ENCODE measurements at regions not wholly inside any gene's neighbourhood (a gene's known extent, or its start where the extent isn't known, plus 50 kb on each side); places are given as distances from the start of the nearest gene placed in this dataset.

GRCh38 chr6:89023591-89024441 is 56.7 kb upstream of the PNRC1 start:
- Mint-ChIP-seq H3K27ac (no peak overlapping the region), H3K9me3 (no peaks in the 10 kb centered on the region), H3K27me3 (no peaks in the 10 kb centered on the region), H3K4me1 (ENCODE audit: low read depth) (no peaks in the 10 kb centered on the region), H3K4me3 (no peak overlapping the region), H3K36me3 (ENCODE audit: low read depth) (no peaks in the 10 kb centered on the region)
- no peak for TF ChIP-seq CTCF (IDR thresholded peaks at IDR 0.05)
- CTCF ChIA-PET = interaction anchor here (2.6 kb wide), 1 partner anchor 41 kb away, joined by 7 read pairs; no protein-coding TSS in a partner anchor
- intact Hi-C loops (cut with micrococcal nuclease) = no loop called here
- POLR2A ChIA-PET = no interaction called here
- no peak for DNase-seq
- no peak for ATAC-seq

GRCh38 chr6:89022798-89023197 is 57.8 kb upstream of the PNRC1 start:
- ATAC-seq (no peak), DNase-seq (no peak)
- intact Hi-C loops (cut with micrococcal nuclease) = no loop called here
- ChIA-PET CTCF (interaction anchor here (2.2 to 2.6 kb wide), 2 partner anchors 11 to 40 kb away, joined by 4 to 7 read pairs; no protein-coding TSS in a partner anchor), POLR2A (no interaction called here)
- Mint-ChIP-seq H3K4me1 (ENCODE audit: low read depth) (no peaks in the 10 kb centered on the region), H3K36me3 (ENCODE audit: low read depth) (no peaks in the 10 kb centered on the region), H3K4me3 (no peak overlapping the region), H3K27me3 (no peaks in the 10 kb centered on the region), H3K9me3 (no peaks in the 10 kb centered on the region), H3K27ac (no peak overlapping the region)
- TF ChIP-seq CTCF (IDR thresholded peaks at IDR 0.05) = no peak

- ChIA-PET POLR2A (no interaction called here), CTCF (interaction anchor here (1.3 to 2.6 kb wide), 3 partner anchors 10 to 58 kb away, joined by 4 to 7 read pairs (median 4); no protein-coding TSS in a partner anchor)
- H3K27ac Mint-ChIP-seq = no peak overlapping the region
- intact Hi-C loops (cut with micrococcal nuclease) = no loop called here
- ATAC-seq = no peak
- DNase-seq = no peak
- no peaks in the 10 kb centered on the region for H3K9me3 Mint-ChIP-seq
- no peak for TF ChIP-seq CTCF (IDR thresholded peaks at IDR 0.05)
- H3K36me3 Mint-ChIP-seq (ENCODE audit: low read depth) = no peaks in the 10 kb centered on the region
- H3K27me3 Mint-ChIP-seq = no peaks in the 10 kb centered on the region
- H3K4me3 Mint-ChIP-seq = no peak overlapping the region
- H3K4me1 Mint-ChIP-seq (ENCODE audit: low read depth) = no peaks in the 10 kb centered on the region
Observed at GRCh38 chr6:89021629-89022028, 58.2 kb upstream of the RNGTT start.

- POLR2A ChIA-PET = no interaction called here
- intact Hi-C loops (cut with micrococcal nuclease) = no loop called here
- H3K9me3 Mint-ChIP-seq = peaks cover 4% of the 10 kb centered on the region
- H3K4me3 Mint-ChIP-seq = no peak overlapping the region
- H3K27me3 Mint-ChIP-seq = no peaks in the 10 kb centered on the region
- CTCF ChIA-PET = no interaction called here
- TF ChIP-seq CTCF (IDR thresholded peaks at IDR 0.05) = no peak
- ATAC-seq (no peak), DNase-seq (no peak)
- H3K36me3 Mint-ChIP-seq (ENCODE audit: low read depth) = no peaks in the 10 kb centered on the region
- H3K27ac Mint-ChIP-seq = no peak overlapping the region
- no peaks in the 10 kb centered on the region for H3K4me1 Mint-ChIP-seq (ENCODE audit: low read depth)
Observed at GRCh38 chr6:89015971-89016370, 52.6 kb upstream of the RNGTT start.

GRCh38 chr6:89013438-89013837 is 50.0 kb upstream of the RNGTT start:
- ChIA-PET POLR2A (no interaction called here), CTCF (interaction anchor here (2.0 kb wide), 1 partner anchor 178 kb away, joined by 4 read pairs; no protein-coding TSS in a partner anchor)
- no peak for DNase-seq
- ATAC-seq = no peak
- H3K9me3 Mint-ChIP-seq = peaks cover 4% of the 10 kb centered on the region
- H3K36me3 Mint-ChIP-seq (ENCODE audit: low read depth) = no peaks in the 10 kb centered on the region
- no peak overlapping the region for H3K27ac Mint-ChIP-seq
- no peaks in the 10 kb centered on the region for H3K27me3 Mint-ChIP-seq
- H3K4me1 Mint-ChIP-seq (ENCODE audit: low read depth) = peaks cover under 1% of the 10 kb centered on the region
- no peak for TF ChIP-seq CTCF (IDR thresholded peaks at IDR 0.05)
- intact Hi-C loops (cut with micrococcal nuclease) = no loop called here
- H3K4me3 Mint-ChIP-seq = no peak overlapping the region

All from activated CD8-positive, alpha-beta T cell treated with anti-CD3 and anti-CD28 coated beads for 36 hours (primary cell).